ENCODE measurements at regions not wholly inside any gene's neighbourhood (a gene's known extent, or its start where the extent isn't known, plus 50 kb on each side); places are given as distances from the start of the nearest gene placed in this dataset.
"Not testable (repeated sequence)": the region's sequence is repeated elsewhere in the genome, so short reads cannot be mapped to it uniquely, and the experiment has no call there.

DNA sequence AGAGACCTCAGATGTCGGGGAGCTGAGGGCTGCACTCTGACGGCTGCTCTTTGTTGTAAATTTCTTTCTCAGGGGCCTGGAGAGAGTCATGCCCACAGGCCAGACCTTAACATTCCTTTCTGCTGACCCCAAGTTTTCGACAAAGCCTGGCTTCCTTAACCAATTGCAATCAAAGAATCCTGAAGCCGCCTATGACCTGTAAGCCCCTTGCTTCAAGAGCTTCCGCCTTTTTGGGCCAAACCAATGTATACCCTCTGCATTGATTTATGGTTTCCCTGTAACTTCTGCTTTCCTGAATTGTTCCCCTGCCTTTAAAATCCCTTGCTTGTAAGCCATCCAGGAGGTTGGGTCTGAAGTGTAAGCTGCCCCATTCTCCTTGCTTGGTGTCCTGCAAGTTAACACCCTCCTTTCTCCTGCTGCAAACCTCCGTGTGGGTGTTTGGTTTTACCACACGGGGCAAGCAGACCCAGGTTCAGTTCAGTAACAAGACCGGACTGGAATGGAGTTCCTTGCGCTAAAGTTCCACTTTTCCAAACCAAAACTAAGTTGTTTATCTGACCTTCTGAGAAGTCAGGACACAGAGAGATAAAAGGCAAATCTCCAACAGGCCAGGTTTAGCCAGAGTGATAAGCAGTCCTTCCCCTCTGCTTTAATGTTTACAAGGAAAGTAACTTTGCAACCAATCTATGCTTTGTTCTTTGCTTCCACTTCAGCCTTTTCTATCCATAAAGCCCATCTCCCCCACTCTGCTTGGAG, 141.6 kb downstream of the KCNJ12 start:
- DNase-seq: no peak

GRCh38 chr17:21522755-21523336, 146.7 kb downstream of the KCNJ12 start:
- DNase-seq: no peak

DNA sequence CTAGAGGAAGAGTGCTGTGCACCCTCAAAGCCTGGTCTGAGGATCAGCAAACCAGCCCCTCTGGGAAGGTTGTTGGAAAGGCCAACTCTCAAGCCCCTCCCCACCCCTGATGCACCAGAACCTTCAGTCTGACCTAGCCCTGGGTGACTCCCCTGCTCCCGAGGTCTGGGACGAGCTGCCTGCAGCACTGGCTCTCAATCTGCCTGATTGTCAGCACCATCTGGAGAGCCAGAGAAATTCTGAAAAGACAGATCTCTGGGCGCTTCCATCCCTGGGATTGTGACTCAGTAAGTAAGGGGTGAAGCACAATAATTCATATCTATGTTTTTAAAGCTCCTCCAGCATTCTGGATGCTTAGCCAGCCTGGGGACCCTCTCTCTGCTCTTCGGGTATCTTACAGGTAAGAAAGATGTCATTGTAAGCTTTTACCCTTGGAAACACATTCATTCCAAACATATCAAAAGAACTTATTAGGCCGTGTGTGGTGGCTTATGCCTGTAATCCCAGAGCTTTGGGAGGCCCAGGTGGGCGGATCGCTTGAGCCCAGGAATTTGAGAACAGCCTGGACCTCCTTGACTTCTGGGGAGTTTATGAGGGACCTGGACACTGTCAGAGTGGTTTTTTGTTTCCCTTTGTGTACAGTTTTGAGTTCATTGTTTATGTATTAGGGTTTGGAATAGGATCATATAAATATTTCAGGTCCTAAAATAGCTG, 147.5 kb downstream of the KCNJ12 start:
- no peak for DNase-seq

DNA sequence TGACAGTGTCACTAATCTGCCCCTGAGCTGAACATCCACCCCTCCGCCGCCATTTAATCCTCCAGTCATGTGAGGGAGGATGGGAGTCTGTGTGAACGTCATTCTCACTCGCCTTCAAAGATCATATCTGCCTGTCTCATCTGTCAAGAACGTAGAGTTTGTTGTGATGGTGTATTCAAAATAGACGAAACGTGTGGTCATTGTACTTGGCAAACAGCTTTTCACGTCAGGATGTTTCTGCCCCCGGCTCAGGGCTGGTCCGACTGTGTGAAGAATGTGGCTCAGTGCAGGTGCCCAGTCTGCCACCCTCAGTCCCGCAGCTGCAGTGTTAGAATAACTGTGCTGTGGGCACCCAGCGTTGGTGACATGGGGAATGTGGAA, 148.0 kb downstream of the KCNJ12 start:
- DNase-seq: no peak

GRCh38 chr17:21525464-21526130, 149.4 kb downstream of the KCNJ12 start:
- no peak for DNase-seq

- no peak for DNase-seq
Observed at GRCh38 chr17:21528031-21528695, 152.0 kb downstream of the KCNJ12 start.

DNA sequence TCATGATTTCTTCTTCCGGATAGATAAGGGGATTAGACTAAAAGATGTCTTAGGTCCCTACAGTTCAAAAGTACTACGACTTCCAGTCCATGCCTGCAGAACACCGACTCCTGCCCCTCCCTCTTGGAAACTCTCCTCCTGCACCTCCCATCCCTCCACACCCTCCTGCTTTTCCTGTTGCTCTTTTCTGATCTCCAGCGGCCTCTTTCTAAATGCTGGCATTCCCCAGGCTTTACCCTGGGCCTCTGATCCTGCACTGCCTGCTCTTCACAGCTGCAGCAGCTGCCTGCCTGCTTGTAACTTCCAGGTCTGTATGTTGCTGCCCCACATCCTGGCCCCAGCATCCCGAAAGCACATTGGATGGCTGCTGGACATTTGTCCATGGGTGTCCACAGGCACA, 154.2 kb downstream of the KCNJ12 start:
- DNase-seq: no peak

GRCh38 chr17:21530841-21531240, 154.7 kb downstream of the KCNJ12 start:
- no peak for DNase-seq

GRCh38 chr17:21532763-21533385, 156.7 kb downstream of the KCNJ12 start:
- no peak for DNase-seq

DNA sequence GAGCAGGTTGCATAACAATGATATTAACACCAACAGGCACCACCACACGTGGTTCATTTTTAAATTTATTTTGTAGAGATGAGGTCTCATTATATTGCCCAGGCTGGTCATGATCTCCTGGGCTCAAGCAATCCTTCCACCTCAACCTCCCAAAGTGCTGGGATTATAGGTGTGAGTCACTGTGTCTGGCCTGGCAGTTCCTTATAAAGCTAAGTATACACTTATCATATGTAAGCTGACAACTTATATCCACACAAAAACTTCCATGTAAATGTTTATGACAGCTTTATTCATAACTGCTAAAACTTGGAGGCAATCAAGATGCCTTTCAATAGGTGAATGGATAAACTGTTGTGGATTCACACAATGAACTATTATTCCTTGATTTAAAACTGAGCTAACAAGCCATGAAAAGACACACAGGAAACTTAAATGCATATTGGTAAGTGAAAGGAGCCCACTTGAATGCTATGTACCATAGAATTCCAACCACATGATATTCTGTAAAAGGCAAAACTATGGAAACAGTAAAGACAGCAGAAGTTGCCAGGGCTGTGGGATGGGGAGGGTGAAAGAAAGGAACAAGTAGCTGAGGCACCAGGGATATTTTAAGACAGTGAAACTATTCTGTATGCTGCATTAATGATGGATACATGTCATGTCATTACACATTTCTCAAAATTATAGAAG, 156.5 kb upstream of the KCNJ18 start:
- DNase-seq: no peak

DNA sequence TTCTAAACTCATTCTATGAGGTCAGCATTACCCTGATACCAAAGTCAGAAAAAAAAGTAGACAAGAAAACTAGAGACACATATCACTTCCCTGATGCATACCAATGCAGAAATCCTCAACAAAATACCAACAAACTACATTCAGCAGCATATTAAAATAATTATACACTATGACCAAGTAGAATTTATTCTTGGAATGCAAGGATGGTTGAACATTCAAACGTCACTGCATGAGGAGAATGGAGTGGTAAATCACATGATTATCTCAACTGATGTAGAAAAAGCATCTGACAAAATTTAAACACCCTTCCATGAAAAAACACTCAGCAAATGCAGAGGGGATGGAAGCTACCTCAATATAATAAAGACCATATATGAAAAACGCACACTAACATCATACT, 155.0 kb upstream of the KCNJ18 start:
- DNase-seq: no peak

GRCh38 chr17:21538615-21539014, 153.7 kb upstream of the KCNJ18 start:
- no peak for DNase-seq

- no peak for DNase-seq
Observed at GRCh38 chr17:21539146-21539545, 153.2 kb upstream of the KCNJ18 start.

DNA sequence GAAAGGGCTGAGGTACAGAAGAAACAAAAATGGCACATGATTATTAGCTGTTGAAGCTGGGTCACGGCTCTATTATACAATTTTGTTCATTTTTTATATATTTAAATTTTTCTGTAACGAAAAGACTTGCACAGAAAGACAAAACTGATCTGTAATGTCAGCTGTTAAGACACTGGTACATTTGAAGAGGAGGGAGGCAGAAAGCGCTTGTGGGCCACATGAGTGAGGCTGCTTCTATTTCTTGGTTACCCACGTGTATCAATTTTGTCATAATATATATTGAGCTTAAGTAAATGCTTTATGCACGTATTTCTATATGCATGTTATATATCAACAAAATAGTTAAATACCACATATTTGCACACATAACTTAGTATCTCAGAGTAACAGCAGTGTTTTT, 151.8 kb upstream of the KCNJ18 start:
- no peak for DNase-seq

- no peak for DNase-seq
Observed at GRCh38 chr17:21542070-21542469, 150.3 kb upstream of the KCNJ18 start.

DNA sequence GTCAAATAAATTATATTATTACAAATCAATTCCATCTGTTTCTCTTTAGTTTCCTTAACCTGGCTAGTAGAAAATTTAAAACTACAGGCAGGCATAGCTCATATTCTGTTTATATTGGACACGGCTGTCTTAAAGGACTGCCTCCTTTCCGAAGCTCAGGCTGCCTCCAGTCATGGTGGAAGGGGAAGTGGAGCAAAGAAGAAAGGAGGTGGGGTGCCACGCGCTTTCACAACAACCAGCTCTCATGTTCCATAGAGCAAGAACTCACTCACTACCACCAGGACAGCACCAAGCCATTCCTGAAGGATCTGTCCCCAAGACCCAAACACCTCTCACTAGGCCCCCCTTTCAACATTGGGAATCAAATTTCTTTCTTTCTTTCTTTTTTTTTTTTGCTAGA, 149.3 kb upstream of the KCNJ18 start:
- DNase-seq: no peak

DNA sequence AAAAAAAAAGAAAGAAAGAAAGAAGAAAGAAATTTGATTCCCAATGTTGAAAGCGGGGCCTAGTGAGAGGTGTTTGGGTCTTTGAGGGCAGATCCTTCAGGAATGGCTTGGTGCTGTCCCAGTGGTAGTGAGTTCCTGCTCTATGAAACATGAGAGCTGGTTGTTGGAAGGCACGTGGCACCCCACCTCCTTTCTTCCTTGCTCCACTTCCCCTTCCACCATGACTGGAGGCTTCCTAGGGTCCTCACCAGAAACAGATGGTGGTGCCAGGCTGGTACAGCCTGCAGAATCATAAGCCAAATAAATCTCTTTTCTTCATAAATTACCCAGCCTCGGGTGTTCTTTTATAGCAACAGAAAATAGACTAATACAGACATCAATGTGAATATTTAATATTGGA, 147.3 kb upstream of the KCNJ18 start:
- no peak for DNase-seq

DNA sequence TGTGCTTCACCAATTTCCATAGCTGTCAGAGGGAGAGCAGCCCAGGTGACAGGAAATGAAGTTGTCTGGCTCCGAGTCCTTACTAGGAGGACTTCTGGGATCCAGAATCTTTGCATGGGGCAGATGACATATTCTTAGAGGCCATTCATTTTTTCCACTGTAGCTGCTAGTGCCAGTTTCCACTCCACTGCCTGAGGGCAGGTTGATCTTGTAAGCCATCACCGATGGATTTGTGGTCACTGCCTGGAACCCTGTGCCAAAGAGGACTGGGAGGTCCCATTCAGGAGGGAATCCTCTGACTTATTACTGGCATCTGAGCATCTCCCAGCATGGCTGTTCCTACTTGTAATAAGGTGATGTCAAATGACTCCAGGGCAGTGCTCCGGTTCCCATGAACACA, 144.1 kb upstream of the KCNJ18 start:
- DNase-seq: no peak

DNA sequence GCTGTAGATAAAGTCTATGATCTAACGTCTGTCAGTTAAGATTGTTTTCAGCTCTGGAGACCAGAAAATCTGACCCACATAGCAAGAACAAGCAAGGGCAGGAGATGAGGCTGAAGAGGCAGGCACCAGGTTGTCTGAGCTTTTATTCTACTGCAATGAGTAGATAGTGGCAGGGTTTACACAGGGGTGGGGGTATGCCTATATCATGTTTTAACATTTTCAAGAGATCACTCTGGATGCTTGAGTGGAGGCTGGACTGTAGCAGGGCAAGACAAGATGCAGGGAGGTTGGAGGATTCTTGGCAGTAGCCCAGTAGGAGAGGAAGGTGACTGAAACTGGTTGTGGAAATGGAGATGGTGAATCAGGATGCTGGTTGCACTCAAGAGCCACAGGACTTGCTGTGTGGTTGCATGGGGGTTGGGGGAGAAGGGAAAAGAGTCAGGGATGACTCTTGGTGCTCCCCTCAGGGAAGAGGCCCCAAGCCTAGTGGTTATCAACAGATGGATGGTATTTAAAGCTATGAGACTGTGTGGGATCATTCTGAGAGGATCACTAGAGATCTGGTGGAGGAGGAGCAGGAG, 143.1 kb upstream of the KCNJ18 start:
- DNase-seq: no peak

- not testable (repeated sequence) for DNase-seq
Observed at GRCh38 chr17:21550031-21550430, 142.3 kb upstream of the KCNJ18 start.

DNA sequence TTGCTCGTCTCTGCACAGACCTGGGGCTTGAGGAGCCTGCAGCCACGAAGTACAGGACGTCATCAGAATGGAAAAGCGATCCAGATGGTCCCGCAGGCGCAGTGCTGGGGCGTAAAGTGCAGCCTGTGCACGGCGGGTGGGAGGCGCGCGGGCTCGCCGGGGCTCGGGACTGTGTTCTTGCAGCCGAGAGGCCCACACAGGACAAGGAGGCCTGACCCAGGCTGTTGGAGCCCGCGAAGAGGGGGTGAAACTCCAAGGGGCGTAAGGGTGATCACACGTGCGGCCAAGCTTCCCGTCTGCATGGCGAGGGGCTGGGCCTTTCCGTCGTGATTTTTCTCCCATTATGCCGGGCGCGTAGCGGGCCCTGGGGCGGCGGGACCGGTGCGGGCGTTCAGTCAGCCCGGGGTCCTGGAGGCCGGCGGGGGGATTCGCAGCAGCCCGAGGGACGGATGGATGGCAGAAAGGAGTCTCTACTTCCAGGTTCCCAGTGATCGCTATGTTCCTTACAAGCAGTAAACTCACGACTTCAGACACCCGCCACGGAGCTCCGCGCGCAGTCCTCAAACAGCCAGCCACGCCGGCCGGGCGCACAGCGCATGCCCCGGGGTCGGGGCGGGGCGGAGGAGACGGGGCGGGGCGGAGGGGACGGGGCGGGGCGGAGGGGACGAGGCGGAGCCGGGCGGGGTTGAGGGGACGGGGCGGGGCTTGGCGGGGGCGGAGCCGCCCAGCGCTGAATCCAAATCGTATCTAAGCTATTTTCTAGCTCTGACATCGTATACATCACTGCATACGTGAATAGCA, 141.0 kb upstream of the KCNJ18 start:
- peak; percentile 84 for DNase-seq
